ENCODE measurements at regions not wholly inside any gene's neighbourhood (a gene's known extent, or its start where the extent isn't known, plus 50 kb on each side); places are given as distances from the start of the nearest gene placed in this dataset.

DNA sequence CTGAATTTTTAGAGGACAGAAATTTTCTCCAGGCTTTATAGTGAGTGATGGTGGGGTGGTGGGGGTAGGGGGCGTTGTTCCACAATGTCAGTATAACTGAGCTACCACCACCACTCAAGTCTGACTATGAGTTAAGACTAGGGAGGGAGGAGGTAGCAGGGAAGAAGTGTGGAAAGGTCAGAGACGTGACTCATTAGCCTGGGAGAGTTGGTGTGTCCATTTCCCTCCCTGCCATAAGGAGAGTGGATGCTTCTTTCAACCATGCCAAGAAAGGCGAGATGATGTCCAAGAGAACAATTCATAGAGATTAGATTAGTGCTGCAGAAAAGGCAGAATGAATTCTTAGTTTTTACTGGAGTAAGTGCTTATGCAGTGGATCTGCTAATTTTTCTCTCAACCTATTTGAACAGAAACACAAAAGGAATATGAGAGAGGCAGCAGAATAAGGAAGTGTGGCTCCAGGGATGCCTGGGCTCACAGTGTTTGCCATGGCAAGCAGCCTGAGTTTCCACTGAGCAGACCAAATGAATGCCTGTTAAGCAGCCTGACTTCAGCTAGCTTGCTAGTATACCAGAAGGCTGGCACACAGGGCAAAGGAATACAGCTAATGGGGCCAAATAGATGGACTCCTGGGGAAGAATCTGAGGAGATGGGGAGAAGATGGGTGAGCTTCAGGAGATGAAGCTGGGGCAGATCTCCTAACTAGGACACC is 708.9 kb downstream of the NTRK3 start:
- TF ChIP-seq, protein P1, sequence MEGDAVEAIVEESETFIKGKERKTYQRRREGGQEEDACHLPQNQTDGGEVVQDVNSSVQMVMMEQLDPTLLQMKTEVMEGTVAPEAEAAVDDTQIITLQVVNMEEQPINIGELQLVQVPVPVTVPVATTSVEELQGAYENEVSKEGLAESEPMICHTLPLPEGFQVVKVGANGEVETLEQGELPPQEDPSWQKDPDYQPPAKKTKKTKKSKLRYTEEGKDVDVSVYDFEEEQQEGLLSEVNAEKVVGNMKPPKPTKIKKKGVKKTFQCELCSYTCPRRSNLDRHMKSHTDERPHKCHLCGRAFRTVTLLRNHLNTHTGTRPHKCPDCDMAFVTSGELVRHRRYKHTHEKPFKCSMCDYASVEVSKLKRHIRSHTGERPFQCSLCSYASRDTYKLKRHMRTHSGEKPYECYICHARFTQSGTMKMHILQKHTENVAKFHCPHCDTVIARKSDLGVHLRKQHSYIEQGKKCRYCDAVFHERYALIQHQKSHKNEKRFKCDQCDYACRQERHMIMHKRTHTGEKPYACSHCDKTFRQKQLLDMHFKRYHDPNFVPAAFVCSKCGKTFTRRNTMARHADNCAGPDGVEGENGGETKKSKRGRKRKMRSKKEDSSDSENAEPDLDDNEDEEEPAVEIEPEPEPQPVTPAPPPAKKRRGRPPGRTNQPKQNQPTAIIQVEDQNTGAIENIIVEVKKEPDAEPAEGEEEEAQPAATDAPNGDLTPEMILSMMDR (IDR thresholded peaks at IDR 0.05; ENCODE audit: borderline replicate concordance, extremely low read depth, low read length, poor library complexity, severe bottlenecking), result no peak
- TF ChIP-seq EZH2 (IDR thresholded peaks at IDR 0.05; ENCODE audit: borderline replicate concordance, low read depth, low read length, severe bottlenecking), result no peak
